Stimulated activated CD4-positive, alpha-beta T cell treated with anti-CD3 and anti-CD28 coated beads, TNF-alpha, amount 100 ng/mL, for 1 hour (primary cell): ENCODE measurements at regions not wholly inside any gene's neighbourhood (a gene's known extent, or its start where the extent isn't known, plus 50 kb on each side); places are given as distances from the start of the nearest gene placed in this dataset.

ENCODE experiments used
- DNase-seq, 3 donors: peaks; one replicate each; pipeline ENCODE4 v3.0.0-alpha.2; 2020; ENCODE audit warnings: low read depth in 3 of 3, low spot score in 1 of 3

DNA sequence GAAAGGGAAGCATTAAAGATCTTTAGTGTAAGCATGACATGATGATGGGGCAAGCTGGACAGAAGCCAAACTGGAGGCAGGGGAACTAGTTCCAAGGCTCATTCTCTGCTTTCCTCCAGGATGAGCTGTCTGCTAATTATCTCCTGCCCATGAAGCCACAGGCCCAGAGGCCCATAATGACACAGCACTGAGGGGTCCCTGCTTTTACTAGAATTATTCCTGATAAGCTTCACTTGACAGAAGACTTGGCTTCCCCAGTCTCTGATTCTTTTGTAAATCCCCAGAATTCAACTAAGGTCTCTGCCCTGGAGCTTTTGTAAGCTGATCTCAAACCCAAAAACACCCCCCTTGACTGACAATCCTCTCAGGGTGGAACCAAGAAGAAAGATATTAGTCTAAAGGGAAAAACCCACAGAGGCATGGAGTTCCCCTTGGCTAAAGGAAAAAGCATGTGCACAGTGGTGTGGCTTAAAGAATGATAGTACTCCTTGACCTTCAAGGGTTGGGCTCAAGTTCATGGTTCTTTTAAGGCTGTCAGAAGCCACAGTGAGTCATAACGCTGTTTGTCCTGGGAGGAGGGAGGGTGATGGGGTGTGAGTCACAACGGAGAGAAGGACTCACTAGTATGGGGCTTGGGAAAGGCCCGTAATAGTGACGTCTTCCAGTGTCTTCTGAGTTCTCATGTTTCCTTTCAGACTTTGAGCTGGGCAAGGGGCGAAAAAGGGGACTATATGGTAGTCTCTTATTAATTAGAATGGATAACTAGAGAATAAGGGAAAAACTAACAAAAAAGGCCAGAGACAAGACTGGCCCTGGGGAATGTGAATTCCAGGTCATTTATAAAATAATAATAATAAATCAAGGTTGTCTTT lies 146.0 kb upstream of the CPEB2 start:
- peak in 1 of 3 donors; percentile 8 for DNase-seq

DNA sequence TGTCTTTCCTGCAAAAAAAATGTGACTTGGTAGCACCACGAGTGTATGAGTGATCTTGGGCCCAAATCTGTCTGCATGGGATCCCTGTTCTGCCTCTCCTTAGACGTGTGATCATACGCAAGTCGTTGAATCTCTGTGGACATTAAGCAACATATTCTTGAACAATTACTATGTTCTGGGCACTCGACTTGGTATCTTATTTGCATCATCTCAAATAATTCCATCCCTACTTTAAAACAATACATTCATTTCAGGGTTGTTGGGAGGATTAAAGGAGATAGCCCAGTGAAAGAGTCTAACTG lies 145.4 kb upstream of the CPEB2 start:
- no peak for DNase-seq

DNA sequence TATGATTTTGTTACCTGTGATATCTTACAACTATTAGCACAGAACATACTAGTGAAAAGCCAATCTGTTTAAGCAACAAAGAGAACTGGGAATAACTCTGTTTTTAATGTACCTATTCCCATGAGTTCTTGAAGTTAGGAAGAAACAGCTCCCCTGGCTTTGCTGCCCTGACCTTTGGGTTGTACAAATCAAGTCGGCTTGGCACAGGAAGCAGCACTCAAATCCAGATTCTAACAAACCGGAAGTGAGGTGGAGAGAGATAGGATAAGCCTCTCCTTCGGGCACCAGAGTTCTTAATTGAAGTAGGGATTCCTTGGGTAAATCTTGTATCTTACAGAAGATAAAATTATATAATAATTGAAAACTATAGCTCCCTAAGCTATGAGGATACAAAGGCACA lies 144.8 kb upstream of the CPEB2 start:
- DNase-seq = no peak

DNA sequence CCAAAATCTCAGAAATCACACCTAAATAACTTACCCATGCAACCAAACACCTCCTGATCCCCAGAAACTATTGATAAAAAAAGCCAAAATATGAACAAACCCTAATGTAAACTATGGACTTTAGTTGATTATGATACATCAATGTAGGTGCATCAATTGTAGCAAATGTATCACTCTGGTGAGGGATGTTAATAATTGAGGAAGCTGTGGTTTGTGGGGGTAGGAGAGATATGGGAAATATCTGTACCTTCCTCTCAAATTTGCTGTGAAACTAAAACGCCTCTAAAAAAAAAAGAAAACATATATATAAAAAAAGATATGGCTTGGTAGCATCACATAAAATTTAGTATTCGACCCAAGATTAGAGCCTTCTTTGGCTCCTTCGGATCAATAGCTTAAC lies 144.3 kb upstream of the CPEB2 start:
- DNase-seq = no peak

DNA sequence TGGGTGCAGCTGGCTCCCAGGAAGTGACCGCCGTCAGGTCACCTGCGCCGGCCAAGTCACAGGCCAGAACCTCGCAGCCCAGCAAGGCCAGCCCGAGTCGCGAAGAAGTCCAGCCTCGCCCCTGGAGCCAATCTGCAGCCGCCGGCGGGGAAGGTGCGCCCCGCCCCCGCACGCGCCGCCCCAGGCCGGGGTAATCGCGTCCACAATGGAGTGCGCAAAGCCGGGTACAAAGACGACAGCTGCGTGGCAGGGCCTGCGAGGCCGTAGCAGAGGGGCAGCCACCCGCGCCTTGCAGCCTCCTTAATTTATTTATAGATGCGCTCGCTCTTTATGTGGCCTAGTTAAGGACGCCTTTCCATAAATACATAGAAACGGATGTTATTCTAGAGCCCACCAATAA lies 139.4 kb upstream of the CPEB2 start:
- DNase-seq = no peak

DNA sequence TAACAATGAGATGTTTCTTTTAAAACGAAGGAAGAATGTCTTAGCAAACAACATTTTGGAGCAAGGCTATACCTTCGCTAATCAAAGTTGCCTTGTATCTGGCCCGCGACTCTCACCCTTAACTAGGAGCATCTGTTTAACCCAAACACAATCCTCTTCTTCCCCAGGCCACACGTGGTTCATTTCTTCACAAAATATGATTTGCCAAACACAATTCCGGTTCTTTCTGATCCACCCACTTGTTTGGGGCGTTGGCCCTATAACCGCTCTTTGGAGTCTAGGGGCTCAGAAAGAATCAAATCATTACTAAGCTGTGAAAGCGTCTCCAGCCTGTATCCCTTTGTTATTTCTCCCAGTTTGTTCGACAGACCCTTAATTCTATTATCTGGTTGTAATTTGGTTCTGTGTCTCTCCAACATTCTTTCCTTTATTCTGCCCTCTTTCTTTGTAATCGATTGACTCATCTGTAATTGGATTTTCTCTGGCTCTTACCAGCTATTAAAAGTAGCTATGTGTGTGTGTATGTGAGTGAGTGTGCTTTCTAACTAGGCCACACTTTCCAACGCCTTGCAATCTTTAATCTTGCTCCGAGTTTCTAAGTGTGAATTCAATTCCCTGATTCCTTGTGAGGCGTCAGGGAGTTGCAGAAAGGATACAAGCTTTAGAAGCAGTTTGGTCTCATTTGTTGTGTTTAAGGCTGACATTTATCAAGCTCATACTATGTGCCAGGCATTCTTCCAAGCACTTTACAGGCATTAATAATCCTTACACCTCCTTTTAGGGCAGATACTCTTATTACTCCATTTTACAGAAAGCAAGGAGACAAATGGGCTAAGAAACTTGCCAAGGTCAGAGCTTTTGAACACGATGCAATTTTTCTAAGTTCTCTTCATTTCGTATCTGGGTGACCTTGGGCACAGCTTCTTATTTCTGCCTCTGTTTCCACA lies 138.6 kb upstream of the CPEB2 start:
- no peak for DNase-seq

DNA sequence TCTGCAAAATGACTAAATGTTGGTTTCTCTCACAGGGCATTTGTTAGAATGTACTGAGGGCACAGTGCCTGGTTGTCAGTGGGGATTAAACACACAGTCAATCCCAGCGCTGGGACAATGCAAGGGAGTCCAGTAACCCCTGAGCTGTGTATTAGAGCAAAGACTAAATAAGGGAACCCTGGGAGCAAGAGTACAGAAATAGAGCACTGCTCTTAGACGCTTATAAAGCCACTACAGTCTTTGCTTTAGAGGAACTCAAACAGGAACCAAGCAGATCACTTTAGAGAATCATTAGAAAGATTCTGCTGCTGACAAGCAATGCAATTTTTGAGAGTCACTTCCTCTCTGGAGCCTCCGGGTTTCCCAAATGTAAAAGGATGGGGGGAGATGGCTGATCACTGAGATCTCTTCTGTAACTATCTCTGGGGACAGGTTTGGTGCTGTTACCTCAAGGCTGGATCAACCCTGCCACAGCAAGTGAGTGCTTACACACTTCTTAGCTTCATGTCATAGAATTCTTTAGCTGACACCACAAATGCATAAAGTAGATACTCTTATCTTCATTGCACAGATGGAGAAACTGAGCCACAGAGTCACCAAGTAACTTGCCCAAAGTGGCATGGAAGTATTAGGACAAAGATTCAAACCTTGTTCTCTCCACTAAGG lies 137.8 kb upstream of the CPEB2 start:
- no peak for DNase-seq

DNA sequence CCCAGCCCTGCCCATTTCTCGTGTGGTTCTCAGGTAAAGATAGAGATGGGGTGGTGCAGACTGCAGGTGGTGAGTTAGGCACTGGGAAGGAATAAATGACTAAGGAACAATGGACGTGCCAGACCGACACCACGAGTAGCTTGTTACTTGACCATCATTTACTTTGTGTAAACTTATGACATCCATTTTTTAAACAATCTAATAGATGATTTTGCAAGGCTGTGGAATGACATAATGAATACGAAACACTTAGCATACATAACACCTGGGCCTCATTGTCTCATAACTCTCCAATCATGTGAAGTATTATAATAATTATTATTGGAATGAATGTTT lies 137.3 kb upstream of the CPEB2 start:
- DNase-seq = no peak

DNA sequence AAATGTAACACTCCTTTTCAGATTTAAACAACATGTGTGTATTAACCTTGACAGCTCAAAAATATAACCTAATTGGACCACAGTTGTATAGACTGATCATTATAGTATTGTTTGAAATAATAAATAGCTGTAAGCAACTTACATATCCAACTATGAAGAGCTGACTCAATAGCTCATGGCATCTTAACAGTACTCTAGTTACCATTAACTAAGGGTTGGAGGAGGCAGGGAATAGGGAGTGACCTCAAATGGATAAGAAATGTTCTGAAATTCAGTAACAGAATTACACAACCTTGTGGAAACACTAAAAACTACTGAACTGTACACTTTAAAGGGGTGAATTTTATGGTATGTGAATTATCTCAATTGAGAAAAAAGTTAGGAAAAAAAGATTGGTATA lies 136.5 kb upstream of the CPEB2 start:
- DNase-seq = no peak

DNA sequence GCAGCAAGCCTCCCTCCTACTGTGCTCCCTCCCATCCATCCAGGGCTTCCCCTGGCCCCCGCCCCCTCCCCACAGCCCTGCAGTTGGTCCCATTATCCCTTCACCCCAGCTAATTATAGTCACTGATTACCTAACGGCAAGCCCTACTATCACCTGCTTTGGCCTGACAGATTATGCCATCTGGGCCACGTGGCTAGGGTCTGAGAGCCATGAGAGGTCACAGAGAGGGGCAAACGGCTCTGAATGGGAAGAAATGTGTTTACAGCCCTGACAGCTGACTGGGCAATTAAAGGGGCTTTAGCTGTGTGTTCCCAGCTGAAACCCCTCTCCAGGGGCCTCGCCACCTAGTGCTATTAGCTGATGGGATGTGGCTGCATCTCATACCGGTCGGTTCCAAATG lies 134.4 kb upstream of the CPEB2 start:
- no peak for DNase-seq

DNA sequence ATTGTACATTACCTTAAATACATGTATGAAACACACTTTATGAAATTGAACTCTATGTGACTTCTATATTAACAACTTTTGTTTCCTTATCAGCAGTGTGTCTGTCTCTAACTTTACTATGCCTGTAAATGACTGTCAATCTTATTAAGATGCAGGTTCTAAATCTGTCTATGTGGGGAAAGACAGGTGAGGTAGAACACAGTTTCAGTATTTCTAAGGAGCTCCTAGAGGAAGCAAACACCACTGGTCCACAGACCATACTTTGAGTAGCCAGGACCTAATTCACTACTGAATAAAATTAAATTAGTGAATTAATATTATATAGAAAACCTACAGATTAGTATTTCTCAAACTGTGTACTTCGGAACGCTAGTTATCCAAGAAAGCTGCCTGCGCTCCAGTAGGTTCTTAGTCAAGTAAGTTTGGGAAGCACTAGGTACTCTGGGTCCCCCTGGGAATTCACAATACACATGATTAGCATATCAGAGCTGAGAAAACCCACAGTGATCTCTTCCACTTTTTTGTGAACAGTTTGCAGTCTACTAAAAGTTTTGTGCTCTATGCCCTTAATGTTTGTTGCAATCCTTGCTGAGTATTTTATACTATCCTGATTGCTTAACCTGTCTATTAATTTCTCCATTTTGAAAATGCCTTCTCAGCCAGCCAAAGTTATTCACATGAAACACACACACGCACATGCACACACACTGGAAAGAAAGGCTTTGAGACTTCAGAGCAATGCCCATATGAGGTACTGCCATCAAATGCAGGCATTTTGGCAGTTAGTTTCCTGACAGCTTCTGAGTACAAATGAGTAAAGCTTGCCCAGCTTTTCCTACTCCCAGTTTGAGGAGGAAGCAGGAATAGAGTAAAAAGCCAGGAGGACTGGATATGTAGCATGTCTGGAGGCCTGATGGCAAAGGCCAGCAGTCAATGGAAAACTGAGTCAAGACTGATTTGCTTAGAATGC lies 133.6 kb upstream of the CPEB2 start:
- no peak for DNase-seq

DNA sequence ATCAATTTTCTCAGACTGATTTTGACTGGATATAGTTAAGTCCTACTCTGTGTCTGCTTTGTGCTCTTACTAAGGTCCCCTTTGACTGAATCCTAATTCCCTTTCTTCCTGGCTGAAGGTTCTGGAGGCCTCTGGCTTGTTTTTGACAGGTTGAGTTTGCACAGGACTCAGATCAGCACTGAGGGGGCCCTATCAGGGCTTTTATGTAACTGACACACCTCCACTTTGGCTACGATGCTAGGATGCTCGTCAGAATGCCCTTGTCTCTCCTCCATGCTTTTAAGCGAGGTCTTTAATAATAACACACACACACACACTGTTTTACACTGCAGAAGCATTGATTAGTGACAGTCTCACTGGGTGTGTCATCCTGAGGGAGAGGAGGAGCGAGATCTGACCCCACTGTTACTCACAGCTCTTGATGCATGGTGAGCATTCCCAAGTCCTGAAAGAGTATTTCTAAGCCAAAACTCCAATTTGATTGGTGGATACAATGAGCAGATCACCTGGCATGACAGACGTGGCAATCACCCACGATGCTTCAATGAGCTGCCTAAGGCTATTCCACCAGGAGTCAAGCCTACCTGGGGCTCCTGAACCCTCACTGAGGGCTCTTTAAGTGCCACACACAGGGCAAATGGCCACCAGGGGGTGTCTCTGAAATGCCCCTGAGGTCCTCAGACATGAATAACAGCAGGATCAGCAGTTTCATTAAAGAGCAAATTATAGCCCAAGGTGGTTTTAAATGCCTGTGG lies 130.4 kb upstream of the CPEB2 start:
- DNase-seq = no peak

DNA sequence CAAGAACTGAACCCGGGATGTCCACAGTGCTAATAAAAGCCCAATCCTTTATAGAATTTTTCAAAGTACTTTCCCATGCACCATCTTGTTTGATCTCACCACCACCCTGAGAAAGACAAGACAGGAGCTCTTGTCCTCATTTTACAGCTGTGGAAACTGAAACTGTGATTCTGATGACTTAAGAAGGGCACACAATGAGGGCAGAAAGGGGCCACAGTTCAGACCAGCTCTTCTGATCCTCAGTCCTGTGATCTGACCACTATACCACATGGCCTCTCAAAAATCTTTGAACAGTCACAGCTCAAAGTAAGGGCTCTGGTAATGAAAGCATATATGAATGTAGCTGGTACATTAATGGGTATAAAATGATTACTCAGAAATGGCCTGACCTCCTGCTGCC lies 127.3 kb upstream of the CPEB2 start:
- no peak for DNase-seq

DNA sequence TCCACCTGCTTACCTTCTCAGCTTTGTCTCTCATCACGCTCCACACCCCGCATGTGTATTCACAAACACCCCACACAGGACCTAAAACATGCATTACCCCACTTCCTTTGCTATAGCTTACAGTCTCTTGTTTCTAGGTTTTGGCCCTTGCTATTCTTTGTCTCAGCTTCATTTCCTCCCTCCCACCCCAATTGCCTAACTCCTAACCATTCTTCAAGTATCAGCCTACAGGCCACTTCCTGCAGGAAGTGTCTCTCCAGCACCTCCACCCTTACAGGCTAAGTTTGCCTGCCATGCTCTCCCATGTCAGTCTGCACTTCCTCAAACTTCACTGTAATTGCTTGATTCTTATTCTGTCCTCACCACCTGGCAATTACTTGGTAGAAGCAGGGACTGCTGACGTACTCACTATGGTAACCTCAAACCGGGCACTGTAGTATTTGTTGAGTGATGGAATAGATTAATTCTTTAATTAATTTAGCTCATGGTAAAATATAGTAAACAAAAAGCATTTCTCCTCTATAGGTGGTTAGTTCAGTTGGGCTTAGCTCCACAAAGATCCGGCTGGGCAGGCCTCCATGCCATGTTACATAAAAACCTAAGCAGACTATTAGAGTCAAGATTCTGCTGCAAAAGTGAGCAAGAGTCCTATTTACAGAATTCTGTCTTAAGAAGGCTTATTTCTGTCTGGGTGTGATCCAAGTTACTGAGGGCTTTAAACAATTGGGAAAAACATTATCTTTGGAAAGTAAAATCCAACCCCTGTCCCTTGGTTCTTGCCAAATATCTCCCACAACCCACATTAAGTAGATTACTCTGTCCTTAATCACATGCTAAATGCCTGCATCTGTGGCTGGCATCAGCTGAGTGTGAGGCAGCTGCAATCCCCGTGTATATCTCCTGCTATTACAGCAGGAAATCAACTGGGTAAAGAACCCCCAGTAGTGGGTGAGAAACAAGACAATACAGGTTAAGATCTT lies 124.7 kb upstream of the CPEB2 start:
- DNase-seq = no peak

DNA sequence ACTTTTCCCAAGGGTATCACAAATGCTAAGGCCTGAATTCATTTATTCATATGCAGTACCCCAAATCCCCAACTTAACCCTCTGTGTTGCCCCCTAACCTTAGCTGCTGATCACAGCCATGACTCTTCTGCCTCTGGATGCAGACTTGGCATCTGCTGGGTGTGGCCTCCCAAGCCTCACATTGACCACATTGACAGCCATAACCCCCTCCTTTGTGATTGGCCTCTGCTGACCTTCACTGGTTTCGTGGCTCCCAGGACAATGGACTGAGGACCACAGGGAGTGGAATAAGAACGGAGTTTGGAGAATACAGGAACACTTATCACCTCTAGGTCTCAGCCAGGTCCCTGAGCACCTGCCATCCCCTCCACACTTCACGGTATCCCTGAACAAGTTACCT lies 123.6 kb upstream of the CPEB2 start:
- DNase-seq = no peak

DNA sequence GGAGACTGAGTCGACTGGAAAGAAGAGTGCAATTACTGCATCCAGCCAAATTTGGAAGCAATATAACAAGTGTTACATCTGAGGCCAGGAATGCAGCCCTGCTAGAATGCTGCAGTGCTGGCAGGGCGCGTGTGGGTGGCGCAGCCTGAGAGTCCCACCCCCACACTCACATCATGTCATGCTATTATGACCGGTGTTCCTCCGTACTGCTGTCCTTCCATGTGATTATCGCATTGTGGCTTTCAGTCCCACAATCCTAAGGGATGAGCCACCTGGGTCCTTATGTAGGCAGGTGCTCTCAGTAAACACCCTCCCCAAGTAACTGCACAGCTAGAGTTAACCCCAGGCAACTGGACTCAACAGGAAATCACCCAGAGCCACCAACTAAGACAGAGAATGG lies 122.6 kb upstream of the CPEB2 start:
- DNase-seq = no peak

DNA sequence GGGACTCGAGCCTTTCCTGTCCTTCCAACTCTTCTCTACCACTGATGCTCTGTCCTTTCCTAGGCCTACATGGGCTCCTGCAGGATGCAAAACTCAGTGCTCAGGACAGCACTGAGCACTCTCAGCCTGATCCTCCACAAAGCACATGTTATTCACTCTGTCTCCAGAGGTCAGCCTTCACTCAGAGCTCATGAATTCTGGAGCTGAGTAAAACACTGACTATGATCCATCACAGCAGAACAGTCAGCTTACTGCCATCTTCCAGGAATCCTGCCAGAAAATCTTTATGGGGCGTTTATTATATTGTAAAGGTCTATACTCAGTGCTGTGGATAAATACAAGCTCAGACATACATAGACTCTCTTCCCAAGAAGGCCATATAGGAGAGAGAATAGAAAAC lies 121.5 kb upstream of the CPEB2 start:
- no peak for DNase-seq

DNA sequence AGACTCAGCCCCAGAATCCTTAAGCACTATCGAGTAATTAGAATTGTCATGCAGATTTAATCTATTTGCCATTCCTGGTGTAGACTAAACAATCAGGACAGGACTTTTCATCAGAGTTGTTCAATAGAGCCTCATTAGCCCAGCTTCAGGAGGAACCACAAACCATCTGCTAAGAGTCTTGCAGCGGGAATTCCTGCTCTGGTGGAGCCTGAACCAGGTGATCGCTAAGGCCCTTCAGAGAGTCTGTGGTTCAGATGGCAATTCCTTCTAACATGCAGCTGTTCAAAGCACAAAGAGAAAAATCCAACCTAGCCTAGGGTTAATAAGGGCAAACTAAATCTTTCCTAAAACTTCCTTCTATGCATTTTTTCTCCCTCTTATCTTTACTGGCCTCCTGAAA lies 119.1 kb upstream of the CPEB2 start:
- no peak for DNase-seq

DNA sequence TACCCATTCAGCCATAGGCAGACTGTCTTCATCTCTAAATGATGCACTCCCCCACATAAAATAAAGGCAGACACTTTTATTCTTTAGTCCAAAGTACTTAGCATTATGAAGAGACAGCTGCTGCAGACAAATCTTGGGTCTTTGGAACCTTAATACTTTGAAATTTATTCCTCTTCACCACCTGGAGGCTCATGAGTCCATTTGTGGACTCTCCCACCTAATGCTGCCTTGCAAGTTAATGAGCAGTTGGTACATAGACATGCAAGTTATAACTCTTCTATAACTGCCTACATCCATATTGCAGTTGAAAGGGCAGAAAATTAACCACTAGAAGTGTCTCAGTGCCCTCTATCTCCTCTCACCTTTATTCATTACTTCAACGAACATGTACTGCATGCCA lies 118.6 kb upstream of the CPEB2 start:
- no peak for DNase-seq
